GM19328 (cell line): ENCODE measurements at regions not wholly inside any gene's neighbourhood (a gene's known extent, or its start where the extent isn't known, plus 50 kb on each side); places are given as distances from the start of the nearest gene placed in this dataset.
"Not testable (repeated sequence)": the region's sequence is repeated elsewhere in the genome, so short reads cannot be mapped to it uniquely, and the experiment has no call there.

Source experiments
- ATAC-seq: cut with Tn5 transposase; IDR thresholded peaks from one replicate; pipeline ENCODE4 v1.9.1; 2021; ENCODE audit warnings: mild to moderate bottlenecking, moderate library complexity; ENCODE audit not compliant: unreplicated experiment

DNA sequence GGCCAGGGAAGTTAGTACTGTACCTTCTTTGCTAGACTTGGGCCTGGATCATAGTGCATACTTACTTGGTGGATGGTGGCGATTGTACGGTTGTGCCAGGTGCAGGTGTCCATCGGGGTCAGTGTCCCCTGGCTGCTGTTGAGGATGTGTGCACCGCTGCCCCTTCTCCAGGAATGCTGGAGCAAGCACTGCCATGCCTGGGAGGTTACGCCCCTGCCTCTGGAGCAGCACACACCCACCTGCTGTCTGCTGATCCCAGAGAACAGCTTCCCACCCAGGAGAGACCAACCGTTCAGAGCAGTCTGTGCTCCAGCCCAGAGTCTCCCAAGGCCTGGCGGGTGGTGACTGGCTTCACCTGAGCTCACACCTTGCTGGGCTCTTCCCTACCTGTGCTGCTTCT is 286.8 kb upstream of the HS6ST1 start:
- no peak for ATAC-seq

DNA sequence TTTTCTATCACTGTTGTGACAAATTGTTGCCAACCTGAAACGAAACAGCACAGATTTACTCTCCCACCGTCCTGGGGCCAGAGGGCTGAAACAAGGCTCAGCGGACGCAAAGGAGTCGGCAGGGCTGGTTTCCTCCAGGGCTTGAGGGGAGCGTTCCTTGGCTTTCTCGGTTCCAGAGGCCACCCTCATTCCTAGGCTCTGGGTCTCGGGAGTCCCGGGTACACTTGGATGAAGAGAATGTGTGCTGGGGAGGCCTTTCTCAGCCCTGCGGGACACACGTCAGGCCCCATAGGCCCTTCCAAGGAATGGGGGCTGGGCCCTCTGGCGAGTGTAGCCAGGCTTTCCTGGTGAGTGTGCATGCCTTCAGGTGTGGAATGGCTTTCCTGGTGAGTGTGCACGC is 287.3 kb upstream of the HS6ST1 start:
- no peak for ATAC-seq

DNA sequence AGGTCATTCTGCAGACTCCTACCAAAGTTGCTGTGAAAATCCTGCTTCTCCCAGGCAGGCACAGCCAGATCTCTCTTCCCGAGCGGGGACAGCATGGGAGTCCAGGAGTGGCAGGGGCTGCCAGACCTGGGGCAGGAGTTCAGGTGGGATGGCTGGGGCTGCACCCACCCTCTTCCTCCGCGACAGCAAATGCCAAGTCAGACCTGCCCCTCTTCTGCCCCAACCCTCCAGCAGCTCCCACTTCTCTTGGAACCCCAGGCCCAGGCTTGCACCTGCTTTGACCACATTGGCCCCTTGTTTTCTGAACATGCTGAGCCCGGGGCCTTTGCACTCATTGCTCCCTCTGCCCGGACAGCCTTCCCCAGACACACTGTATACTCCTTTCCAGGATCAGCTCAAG is 288.2 kb upstream of the HS6ST1 start:
- no peak for ATAC-seq

DNA sequence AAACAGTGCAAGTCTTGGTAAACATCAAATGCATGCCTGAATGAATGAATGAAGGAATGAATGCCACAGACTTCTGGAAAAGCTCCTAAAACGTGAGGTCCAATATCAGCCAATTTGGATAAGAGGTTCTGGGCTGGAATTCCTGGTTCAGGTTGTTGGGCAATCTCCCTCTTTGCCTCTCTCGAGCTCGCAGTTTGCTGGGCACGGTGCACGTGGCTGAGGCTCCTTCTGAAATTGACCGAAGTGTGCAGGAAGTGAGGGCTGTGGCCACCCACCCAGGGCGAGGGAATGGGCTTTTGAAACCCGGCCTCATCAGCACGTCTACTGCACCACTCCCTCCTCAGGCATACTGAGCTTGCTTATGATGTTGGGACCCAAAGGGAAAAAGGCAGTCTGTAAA is 288.8 kb upstream of the HS6ST1 start:
- no peak for ATAC-seq

DNA sequence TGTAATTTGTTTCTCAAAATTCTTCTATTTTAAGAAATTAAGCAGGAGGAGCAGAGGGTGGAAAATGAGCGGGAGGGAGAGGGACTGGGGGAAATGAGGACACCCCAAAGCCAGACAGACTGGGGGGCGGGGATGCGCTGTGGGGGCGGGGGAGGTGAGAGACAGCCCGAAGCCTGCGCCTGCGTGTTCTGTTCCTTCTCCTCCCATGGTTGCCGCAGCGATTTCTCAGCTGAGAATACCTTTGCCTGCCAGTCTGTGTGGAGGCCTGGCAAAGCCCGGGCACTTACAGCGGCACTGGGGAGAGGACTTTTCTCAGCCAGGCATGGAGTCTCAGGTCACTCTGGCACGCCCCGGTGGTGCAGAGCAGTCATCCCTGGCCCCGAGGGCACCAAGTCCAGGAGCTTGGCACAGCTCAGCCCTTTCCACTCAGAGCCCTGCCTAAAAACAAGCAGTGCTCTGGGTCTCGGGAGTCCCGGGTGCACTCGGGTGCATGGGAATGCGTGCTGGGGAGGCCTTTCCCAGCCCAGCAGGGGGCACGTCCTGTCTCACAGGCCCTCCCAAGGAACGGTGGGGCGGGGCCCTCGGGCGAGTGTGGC is 289.3 kb upstream of the HS6ST1 start:
- no peak for ATAC-seq

DNA sequence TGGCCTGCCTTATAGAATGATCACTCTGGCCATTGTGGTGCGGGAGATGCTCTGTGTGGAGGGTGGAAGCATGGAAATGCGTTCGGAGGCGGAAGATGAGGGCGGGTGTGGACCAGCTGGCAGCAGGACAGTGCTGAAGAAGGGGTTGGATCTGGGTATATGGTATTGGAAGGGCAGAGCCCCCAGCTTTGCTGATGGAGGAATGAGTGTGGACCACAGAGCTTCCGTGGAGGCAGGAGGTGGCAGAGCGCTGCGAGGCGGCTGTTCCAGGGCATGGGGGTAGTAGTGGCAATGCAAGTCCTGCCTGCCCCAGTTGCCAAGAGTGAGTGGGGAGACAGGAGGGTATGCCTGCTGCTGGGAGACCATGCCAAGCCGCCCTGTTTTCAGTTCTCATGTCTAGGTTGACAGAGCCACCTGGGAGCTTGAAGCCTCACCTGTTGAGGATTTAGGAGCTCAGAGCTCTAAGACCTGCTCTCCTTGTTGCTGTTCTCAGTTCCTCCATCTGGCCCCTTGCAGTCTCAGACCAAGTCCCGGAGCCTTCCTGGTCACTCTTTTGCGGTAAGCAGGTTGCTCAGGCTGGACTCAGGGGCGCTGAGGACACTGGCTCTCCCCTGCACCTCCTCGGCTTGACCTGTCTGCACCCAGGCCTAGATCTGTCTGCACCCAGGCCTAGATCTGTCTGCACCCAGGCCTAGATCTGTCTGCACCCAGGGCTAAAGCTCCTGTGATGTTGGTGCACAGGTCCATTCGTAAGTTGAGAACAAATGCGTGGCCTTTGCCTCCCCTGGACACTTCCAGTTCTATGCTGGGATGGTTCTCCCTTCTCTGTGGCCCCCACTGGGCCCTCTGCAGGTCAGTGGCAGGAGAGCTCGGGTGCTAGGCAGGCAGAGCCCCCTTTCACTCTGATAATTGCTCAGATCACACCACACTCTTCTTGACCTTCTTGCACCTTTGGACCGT is 290.5 kb upstream of the HS6ST1 start:
- ATAC-seq: no peak

DNA sequence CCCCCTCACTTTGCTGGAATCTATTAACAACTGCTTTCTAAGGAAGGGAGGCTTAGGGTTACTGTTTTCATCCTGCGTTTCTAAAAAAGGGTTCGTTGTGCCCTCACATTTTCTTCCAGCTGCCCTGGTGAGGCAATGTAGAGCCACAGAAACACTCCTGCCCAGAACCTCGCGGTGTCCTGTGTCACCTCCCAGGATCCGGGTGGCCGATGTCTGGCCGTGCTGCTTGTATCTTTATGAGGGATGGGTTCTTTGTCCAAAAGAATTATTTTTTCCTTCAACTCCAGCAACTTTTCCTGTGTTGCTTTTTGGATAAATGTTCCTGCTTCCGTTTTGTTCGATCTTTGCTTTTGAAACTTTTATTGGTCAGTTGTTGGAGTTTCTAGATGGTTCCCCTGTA is 291.8 kb upstream of the HS6ST1 start:
- no peak for ATAC-seq

DNA sequence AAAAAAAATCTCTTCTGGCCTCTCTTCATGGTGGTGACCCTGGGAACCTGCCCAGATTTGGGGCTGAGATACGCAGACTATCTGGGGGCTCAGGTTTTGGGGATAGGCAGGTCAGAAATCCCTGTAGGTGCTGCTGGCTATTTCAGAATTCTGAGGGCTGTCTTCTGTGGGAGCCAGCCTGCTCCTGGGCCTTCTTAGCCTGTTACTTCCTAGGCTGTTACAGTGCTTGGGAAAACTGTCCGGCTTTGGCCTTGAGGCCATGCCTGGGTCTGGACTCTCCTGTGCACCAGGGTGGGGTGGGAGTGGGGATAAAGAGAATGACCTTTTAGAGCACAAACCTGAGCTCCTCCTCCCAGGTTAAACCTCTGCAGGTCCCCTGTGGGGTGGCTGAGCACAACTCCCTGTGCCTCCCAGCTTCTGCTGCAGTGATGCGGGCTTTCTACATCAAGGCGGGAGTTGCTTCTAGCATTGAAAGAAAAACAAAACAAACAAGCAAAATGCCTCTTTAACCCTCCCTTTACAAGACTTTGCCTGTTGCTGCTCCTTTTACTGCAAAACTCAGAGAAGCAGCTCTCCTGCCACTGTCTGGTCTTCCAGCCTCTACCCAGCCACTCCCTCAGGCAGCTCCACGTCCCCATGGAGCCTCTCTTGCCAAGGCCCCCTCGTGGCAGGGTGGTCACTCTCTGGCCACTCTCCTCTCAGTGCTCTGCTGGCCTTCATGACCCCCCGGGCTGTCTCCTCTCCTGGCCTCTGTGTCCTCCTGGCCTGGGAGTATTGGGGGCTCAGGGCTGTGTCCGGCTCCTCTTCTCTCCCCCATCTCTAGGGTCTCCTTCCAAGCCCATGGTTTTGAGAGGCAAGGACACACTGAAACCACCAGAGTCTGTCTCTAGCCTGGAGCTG is 293.0 kb upstream of the HS6ST1 start:
- ATAC-seq: no peak

DNA sequence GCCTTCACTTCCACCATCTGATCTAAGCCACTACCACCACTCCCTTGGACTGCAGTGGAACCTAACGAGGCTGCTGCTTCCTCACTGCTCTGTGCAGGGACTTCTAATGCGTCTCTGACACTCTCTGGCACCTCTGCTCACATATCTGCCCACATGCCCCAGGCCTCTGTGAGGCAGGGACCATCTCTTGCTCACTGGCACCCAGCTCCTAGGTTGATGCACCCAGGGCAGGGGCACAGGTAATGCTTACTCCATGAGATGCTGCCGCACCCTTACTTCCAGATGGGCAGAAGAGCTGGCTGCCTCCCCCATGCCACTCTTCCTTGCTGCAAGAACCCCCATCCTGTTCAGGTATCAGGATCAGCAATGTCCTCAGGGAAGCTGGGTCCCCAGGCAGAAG is 294.0 kb upstream of the HS6ST1 start:
- no peak for ATAC-seq

DNA sequence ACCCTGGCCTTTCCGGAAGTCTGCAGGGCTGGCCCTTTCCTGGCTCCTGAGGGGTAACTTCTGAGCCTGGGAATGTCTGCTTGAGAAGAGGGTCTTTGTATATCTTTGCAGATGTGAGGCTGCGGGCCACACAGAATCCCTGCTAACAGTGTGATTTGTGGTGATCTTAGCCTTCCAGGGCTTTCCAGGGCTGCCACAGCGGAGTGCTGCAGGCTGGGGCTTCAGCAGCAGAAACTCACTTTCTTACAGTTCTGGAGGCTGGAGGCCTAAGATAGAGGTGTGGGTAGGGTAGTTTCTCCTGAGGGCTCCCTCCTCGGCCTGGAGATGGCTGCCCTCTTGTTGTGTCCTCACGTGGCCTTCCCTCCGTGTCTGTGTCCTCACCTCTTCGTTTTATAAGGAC is 294.7 kb upstream of the HS6ST1 start:
- no peak for ATAC-seq

DNA sequence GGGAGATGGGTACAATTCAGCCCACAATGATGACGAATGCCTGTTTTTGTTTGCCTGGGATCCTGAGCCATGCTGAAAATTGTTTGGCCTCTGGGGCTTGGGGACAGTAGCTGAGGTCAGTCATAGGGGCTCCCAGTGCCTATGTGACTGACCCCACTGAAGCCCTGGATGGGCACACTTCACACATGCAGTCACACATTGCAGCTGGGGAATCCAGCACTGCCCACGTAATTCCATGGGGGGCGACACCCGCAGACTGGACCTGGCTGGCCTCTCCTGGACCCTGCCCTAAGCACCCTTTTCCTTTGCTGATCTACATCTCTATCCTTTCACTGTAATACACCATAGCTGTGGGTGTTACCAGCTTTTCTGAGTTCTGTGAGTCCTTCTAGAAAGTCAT is 295.2 kb upstream of the HS6ST1 start:
- no peak for ATAC-seq

DNA sequence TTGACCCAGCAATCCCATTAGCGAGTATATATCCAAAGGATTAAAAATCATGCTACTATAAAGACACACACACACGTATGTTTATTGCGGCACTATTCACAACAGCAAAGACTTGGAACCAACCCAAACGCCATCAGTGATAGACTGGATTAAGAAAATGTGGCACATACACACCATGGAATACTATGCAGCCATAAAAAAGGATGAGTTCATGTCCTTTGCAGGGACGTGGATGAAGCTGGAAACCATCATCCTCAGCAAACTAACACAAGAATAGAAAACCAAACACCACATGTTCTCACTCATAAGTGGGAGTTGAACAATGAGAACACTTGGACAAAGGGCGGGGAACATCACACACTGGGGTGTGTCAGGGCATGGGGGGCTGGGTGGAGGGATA is 296.2 kb upstream of the HS6ST1 start:
- not testable (repeated sequence) for ATAC-seq

DNA sequence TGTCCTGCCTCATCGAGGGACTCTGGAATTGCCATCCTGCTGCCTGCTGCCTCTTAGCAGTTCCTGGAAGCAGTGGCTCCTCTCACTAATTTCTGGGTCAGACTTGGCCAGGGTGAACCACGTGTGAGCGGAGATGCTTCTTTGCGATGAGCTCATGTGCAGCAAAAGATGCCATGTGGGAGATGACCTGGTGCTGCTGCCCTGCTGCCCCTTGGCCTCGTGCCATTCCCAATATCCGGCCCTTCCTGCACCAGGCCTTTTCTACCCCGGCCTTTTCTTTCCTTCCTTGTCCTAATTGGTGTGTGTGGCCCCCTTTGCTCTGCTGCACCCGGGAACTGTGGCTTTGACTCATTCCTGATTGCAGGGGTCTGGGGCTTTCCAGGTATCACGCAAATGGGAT is 296.9 kb upstream of the HS6ST1 start:
- no peak for ATAC-seq

DNA sequence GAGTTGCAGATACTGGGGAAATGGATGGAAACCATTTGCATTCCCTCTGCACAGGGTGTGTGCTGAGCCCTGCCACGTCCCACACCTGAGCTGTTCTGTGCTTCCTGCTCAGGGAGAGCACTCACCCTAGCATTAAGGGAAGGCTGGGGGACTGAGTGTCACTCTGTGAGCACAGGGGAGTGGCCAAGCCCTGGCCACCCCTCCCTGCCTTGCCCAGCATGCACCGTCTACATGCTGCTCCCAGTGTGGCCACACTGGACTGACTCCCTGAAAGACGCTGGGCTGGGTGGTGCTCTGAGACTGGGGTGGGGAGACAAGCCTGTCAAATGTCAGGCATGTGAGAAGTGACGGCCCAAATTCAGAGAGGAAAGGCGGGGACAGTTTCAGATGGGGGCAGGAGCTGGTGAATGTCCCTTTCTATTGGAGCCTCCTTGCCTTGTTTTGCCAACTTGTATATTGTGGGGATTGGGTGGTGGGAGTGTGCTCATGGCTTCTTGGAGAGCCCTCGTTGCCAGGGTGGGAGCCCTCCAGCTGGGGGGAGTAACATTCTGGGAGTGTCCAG is 298.4 kb upstream of the HS6ST1 start:
- no peak for ATAC-seq

DNA sequence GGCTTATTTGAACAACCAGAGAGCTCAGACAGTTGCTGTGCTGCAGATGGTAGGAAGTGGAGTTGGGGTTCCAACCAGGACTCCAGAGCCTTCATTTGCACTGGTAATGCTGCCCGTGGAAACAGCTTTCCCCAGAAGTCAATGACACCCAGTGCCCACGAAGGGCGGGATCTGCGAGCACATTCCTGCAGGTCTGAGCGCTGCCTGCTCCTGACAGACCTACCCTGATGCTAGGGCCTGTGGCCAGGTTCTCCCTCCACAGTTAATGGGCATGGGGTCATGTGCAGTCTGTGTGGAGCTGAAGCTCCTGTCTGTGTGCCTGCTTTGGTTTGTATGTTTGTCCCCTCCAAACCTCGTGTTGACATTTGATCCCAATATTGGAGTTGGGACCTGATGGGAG is 299.0 kb upstream of the HS6ST1 start:
- no peak for ATAC-seq

DNA sequence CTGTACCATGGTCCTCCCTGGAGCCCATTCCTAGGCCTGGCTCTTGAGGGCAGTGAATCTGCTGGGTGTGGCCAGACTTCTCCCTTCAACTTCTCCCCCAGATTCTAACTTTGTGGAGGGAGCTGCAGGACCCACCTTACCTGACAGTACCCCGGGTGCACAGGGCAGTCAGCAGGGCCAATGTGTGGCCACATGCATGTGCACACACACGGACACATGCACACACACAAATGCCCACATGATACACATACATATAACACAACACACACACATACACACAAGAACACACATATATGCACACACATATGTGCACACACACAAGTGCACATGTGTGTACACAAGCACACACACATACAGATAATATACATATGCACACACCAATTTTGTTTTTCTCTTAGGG is 300.0 kb upstream of the HS6ST1 start:
- ATAC-seq: no peak

DNA sequence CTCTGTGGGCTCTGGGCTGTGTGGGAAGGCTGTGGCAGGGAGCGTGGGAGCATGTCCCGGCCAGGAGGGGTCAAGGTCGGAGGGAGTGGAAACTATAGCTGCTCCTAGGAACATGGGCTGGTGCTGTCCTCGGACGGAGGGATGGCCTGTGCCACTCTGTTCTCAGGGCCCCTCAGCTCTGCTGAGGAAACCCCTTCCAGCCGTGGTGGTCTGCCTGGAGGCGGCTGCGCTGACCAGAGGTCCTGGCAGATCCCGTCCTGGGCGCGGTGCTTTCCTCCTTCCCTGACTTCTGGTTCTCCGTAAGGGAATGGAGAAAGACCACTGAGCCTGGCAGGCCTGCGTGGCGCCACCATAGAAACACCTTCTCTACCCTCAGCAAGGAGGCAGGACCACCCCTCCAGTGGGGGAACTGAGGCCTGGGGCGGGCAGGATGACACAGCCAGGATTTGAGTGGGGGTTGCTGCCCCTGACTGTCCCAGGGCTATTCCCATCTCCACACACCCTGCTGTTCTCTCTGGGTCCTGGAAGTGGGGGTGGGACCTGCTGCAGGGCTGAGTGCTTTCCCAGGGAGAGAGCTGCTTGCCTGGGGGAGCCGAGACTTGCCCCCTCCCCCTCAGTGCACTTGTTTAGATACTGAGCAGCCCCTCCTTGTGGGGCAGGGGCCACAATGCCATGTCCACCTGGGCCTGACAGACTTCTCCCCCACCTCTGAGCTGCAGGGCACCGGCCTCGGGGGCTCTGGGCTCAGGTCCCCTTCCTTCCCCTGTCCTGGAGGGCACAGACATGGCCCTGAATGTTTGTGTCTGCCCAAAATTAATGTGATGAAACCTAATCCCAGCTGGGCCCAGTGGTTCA is 301.0 kb upstream of the HS6ST1 start:
- no peak for ATAC-seq

DNA sequence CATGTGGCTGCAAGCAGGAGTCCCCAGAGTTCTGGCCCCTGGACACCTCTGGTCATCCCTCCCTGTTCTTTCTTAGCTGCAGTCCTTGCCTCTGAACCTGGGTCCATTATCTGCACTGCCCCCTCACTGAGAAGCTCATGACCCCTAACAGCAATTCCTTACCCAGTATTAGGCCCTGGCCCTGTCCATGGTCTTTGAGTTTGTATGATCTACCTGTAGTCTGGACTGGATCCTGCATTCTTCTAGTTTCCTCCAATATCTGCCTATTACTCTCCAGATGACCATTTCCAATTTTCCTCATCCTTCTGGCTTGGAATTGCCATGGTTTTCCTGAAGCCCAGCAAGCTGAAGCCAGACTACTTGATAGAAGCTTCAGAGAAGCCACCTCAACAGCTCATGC is 302.4 kb upstream of the HS6ST1 start:
- no peak for ATAC-seq

DNA sequence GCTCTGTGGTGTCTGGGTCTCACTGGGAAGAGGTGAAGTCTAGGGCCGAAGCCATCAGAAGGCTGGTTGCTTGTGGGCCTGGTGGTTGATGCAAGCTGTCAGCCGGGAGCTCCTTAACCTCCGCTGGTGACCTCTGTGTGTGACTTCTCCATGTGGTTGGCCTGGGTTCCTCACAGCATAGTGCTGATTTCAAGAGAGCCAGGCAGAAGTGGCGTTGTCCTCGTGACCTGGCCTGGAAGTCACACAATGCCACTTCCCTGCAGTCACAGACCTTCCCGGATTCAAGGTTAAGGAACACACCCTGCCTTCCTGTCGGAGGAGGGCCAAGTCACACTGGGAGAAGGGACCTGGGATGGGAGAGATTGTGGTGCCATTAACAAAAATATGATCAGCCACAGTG is 303.7 kb upstream of the HS6ST1 start:
- ATAC-seq: no peak

DNA sequence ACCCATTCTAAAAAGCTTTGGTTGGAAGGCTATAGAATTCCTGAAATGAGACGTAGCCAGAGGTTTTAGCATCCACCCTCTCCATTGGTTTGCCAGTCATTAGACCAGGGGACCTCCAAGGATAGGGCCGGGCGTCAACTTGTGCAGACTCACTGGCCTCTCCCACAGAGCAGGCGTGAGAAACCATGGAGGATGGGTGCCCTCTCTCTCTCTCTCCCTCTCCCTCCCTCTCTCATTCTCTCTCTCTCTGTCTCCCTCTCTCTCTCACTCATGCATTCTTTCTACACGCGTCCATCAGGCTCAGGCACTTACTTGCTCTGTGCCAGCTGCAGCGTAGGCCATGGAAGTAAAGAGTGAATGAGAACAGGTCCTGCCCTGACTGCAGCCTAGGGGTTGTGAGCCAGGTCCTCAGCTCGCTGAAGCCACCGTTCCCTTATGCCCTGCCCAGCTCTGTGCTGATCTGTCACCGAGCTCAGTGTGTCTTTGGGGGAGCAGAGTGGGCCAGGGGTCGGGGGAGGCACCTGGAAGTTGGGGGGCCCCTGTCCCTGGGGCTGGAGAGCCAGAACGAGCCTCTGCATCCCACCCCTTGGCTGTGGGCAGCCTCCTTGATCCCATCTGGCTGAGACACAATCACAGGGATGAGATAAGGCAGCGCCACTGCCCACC is 304.4 kb upstream of the HS6ST1 start:
- ATAC-seq: no peak
